PC-3 (cell line): ENCODE measurements at regions not wholly inside any gene's neighbourhood (a gene's known extent, or its start where the extent isn't known, plus 50 kb on each side); places are given as distances from the start of the nearest gene placed in this dataset.

Experiments
- CTCF ChIP-seq: fragments of 300-600 bp; sonication (generic); conservative IDR thresholded peaks from 2 replicates; pipeline ENCODE4 v1.5.1; 2017; ENCODE audit warnings: antibody characterized with exemption, low read depth, mild to moderate bottlenecking, low read length
- EZH2 ChIP-seq: fragments of 300-600 bp; sonication (generic); IDR thresholded peaks from one replicate; pipeline ENCODE4 v1.6.1; 2017; ENCODE audit warnings: antibody characterized with exemption, mild to moderate bottlenecking, low read length; ENCODE audit not compliant: unreplicated experiment

- TF ChIP-seq CTCF (no peak), EZH2 (no peak)
Observed at GRCh38 chr3:7924228-7924627, 577.4 kb upstream of the LMCD1 start.
